ENCODE measurements at regions not wholly inside any gene's neighbourhood (a gene's known extent, or its start where the extent isn't known, plus 50 kb on each side); places are given as distances from the start of the nearest gene placed in this dataset.

- TF ChIP-seq ZNF331 (CRISPR knock-in tag; IDR thresholded peaks at IDR 0.05; ENCODE audit: low read depth) (no peak), CREB1 (CRISPR knock-in tag; IDR thresholded peaks at IDR 0.05; ENCODE audit: low read depth) (no peak), EZH2 (IDR thresholded peaks at IDR 0.05; ENCODE audit: low read depth, unreplicated experiment) (no peak)
Observed at GRCh38 chr12:9264546-9264945, 56.4 kb upstream of the PZP start (continued).

GRCh38 chr12:9260931-9261330, 52.7 kb upstream of the PZP start:
- Histone ChIP-seq H3K9me2 (ENCODE audit: insufficient read depth) (no peaks in the 10 kb centered on the region; the same call in 1 of the 2 replicates), H3K36me3 (ENCODE audit: insufficient read depth) (no peaks in the 10 kb centered on the region), H3K79me2 (replicated peaks; ENCODE audit: insufficient read depth) (no peaks in the 10 kb centered on the region), H3K4me3 (no peak overlapping the region), H2AFZ (no peak overlapping the region), H4K20me1 (replicated peaks; ENCODE audit: insufficient read depth) (no peaks in the 10 kb centered on the region), H3K27ac (ENCODE audit: low read depth) (no peak overlapping the region), H3F3A (replicated peaks; ENCODE audit: low read depth) (no peaks in the 10 kb centered on the region), H3K4me1 (ENCODE audit: insufficient read depth) (peaks cover 9% of the 10 kb centered on the region; the same call in 1 of the 2 replicates), H3K4me2 (no peak overlapping the region), H3K27me3 (ENCODE audit: insufficient read depth) (no peaks in the 10 kb centered on the region)
- ATAC-seq (no peak), DNase-seq (ENCODE audit: low spot score) (no peak)
- peaks cover 7% of the 10 kb centered on the region for H3K4me1 Mint-ChIP-seq
- no peaks in the 10 kb centered on the region for H3K36me3 Mint-ChIP-seq (ENCODE audit: low read depth)
- no peaks in the 10 kb centered on the region for H3K9me3 Mint-ChIP-seq
- no peak overlapping the region for H3K27ac Mint-ChIP-seq
- H3K4me3 Mint-ChIP-seq: no peak overlapping the region
- TF ChIP-seq ZNF462 (CRISPR knock-in tag; IDR thresholded peaks at IDR 0.05): no peak
- no peak for TF ChIP-seq STAT1 (IDR thresholded peaks at IDR 0.05; ENCODE audit: unreplicated experiment)
- no peak for TF ChIP-seq EZH2 (IDR thresholded peaks at IDR 0.05; ENCODE audit: low read depth, unreplicated experiment)
- no peak for TF ChIP-seq NANOG (IDR thresholded peaks at IDR 0.05; ENCODE audit: borderline replicate concordance)
- TF ChIP-seq CREB1 (CRISPR knock-in tag; IDR thresholded peaks at IDR 0.05; ENCODE audit: low read depth): no peak
- no peak for TF ChIP-seq ZNF114 (CRISPR knock-in tag; IDR thresholded peaks at IDR 0.05)
- no peak for TF ChIP-seq EZH2phosphoT487 (IDR thresholded peaks at IDR 0.05; ENCODE audit: unreplicated experiment)
- no peak for TF ChIP-seq ETS1 (IDR thresholded peaks at IDR 0.05)
- no peak for TF ChIP-seq REST (IDR thresholded peaks at IDR 0.05; ENCODE audit: unreplicated experiment)
- no peak for TF ChIP-seq POLR2AphosphoS5 (IDR thresholded peaks at IDR 0.05; ENCODE audit: low read depth)
- TF ChIP-seq JUNB (IDR thresholded peaks at IDR 0.05; ENCODE audit: unreplicated experiment): no peak
- TF ChIP-seq ZNF331 (CRISPR knock-in tag; IDR thresholded peaks at IDR 0.05; ENCODE audit: low read depth): no peak
- TF ChIP-seq CTCF (conservative IDR thresholded peaks at IDR 0.05; ENCODE audit: low read depth in 2 of 2): no peak
- no peaks in the 10 kb centered on the region for H3K27me3 Mint-ChIP-seq (ENCODE audit: insufficient read depth, low read depth, poor library complexity)

Data from GM23338 (cell line).